ENCODE measurements at regions not wholly inside any gene's neighbourhood (a gene's known extent, or its start where the extent isn't known, plus 50 kb on each side); places are given as distances from the start of the nearest gene placed in this dataset.

DNA sequence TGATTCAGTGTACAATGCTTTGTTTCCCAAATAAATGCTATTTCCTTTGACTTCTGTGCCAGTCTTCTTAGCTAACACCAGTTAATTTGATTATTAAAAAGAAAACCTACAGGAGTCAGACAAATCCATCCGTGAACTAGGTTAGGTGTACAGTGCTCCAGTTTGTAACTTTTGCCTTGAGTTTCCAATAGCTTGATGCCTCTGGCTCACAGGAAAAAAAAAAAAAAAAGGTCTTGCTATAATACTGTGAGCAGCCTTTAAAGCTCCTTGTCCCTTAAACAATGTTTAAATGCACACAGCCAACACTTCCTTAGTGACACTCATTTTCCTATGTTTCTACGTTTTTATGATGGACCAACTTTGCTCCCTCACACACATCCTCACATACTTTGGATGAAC is 71.8 kb upstream of the TMX1 start:
- TF ChIP-seq, protein P1, sequence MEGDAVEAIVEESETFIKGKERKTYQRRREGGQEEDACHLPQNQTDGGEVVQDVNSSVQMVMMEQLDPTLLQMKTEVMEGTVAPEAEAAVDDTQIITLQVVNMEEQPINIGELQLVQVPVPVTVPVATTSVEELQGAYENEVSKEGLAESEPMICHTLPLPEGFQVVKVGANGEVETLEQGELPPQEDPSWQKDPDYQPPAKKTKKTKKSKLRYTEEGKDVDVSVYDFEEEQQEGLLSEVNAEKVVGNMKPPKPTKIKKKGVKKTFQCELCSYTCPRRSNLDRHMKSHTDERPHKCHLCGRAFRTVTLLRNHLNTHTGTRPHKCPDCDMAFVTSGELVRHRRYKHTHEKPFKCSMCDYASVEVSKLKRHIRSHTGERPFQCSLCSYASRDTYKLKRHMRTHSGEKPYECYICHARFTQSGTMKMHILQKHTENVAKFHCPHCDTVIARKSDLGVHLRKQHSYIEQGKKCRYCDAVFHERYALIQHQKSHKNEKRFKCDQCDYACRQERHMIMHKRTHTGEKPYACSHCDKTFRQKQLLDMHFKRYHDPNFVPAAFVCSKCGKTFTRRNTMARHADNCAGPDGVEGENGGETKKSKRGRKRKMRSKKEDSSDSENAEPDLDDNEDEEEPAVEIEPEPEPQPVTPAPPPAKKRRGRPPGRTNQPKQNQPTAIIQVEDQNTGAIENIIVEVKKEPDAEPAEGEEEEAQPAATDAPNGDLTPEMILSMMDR (conservative IDR thresholded peaks at IDR 0.05; ENCODE audit: low read depth, low read length), result no peak

DNA sequence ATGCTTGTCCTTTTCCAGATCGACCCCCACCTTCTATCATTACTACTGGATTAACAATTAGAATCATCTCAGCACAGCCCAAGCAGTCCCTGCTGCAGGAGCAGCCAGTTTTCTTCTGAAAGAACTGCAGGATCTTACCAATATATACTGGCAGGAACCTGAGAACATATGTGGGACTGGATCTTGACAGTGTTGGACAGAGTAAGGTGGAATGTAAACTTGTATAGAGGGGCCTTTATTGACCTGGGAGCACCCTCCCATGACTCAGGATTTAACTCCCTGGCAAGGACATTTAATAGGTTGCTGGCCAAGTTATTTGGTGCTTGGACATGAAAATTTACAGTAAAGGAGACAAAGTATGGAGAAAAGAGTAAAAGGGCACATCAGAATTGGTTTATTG is 66.2 kb upstream of the TMX1 start:
- no peak for DNase-seq (ENCODE audit: low read depth)
- H3K4me3 ChIP-seq (ENCODE audit: low read length), result no peak overlapping the region
- TF ChIP-seq, protein P1 (conservative IDR thresholded peaks at IDR 0.05; ENCODE audit: low read depth, low read length), result no peak

More for the DNA sequence above, 71.8 kb upstream of the TMX1 start:
- no peak overlapping the region for H3K4me3 ChIP-seq (ENCODE audit: low read length)
- no peak for DNase-seq (ENCODE audit: low read depth)

DNA sequence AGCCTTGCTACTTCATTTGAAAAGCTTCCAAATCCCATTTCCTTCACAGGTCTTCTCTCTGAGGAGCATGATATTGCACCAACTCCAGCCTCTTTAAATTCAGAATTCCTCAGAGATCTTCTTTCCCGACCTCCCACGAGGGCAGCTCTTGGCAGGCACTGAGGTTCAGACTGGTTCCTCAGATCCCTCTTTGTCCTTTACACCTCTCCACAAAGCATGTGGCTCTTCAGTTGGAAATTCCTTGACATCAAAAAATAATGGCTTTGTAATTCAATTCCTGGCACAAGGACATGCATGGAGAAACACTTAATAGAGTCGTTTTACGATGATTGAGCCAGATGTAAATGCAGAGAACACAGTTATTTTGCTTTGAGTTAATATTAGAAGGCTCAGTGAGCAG is 63.2 kb upstream of the TMX1 start:
- no peak for DNase-seq (ENCODE audit: low read depth)
- TF ChIP-seq, protein P1 (conservative IDR thresholded peaks at IDR 0.05; ENCODE audit: low read depth, low read length), result no peak
- no peak overlapping the region for H3K4me3 ChIP-seq (ENCODE audit: low read length)

DNA sequence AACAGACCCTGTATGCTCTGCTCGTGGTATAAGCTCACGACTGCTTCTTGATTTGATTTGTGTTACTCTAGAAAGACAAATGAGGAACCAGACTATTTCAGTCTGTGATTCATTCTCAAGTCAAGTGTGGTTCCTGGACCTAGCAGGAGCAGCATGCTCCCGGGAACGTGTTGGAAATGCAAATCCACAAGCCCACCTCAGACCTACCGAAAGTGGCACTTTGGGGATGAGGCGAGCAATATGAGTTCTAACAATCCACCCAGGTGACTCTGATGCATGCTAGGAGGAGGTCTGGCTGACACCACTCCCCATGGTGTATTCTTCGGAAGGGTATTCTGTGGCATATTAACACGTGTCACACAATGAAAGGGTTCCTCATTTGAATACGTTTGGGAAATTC is 59.5 kb upstream of the TMX1 start:
- no peak overlapping the region for H3K4me3 ChIP-seq (ENCODE audit: low read length)
- no peak for DNase-seq (ENCODE audit: low read depth)
- TF ChIP-seq, protein P1 (conservative IDR thresholded peaks at IDR 0.05; ENCODE audit: low read depth, low read length), result no peak

DNA sequence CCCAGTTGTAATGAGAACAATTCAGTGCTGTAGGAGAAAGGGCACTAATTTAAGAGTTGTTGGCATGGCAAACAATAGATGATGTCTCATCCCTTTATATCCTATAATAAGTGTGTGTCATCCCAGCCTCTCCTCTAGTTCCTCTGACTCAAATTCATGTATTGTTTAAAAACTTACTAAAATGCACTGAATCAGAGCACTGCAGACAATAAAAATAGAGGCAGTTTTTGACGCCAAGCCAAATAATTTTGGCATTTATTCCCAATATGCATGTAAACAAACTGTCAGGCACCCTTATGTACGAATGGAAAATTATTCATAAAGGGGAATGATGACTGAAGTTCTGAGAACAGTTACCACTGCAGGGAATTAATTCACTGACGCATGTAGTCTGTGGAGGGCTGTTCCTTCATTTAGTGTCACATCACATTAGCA is 57.9 kb upstream of the TMX1 start:
- H3K4me3 ChIP-seq (ENCODE audit: low read length), result no peak overlapping the region
- TF ChIP-seq, protein P1 (conservative IDR thresholded peaks at IDR 0.05; ENCODE audit: low read depth, low read length), result no peak
- DNase-seq (ENCODE audit: low read depth), result peak; percentile 73

DNA sequence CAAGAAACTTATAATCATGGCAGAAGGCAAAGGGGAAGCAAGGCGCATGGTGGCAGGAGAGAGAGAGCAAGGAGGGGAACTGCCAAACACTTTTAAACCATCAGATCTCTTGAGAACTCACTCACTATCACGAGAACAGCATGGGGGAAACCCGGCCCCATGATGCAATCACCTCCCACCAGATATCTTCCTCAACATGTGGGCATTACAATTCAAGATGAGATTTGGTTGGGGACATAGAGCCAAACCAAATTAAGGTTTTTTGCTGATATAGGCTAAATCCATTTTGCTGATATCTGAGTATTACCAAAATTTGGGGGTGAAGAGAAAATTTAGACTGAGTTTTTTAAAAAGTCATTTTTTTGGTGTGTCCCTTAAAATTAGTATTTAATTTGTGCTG is 54.9 kb upstream of the TMX1 start:
- DNase-seq (ENCODE audit: low read depth), result no peak
- no peak overlapping the region for H3K4me3 ChIP-seq (ENCODE audit: low read length)
- TF ChIP-seq, protein P1 (conservative IDR thresholded peaks at IDR 0.05; ENCODE audit: low read depth, low read length), result no peak

DNA sequence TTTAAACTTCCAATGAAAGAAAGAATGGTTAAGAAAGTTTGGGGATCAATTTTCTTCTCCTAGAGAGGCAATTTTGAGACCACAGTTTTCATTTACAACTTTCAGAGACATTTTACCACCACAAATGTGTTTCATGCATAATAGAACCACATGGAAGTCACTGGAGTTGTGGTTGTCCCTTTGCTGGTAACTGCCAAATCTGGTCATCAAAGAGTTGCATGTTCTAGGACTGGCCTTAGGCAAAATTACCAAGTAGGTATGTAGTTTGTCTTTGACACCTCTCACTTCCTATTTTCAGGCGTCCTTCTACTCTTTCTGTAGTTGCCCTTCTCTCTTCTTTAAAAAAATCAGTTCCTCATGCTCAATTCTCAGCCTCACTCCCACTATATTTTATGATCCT is 54.3 kb upstream of the TMX1 start:
- TF ChIP-seq, protein P1 (conservative IDR thresholded peaks at IDR 0.05; ENCODE audit: low read depth, low read length), result no peak
- DNase-seq (ENCODE audit: low read depth), result no peak
- H3K4me3 ChIP-seq (ENCODE audit: low read length), result no peak overlapping the region
